M059J (cell line): ENCODE measurements at regions not wholly inside any gene's neighbourhood (a gene's known extent, or its start where the extent isn't known, plus 50 kb on each side); places are given as distances from the start of the nearest gene placed in this dataset.

Source experiments
- DNase-seq: peaks from one replicate; pipeline ENCODE4 v3.0.0-alpha.2; 2012; ENCODE audit warnings: low read depth

DNA sequence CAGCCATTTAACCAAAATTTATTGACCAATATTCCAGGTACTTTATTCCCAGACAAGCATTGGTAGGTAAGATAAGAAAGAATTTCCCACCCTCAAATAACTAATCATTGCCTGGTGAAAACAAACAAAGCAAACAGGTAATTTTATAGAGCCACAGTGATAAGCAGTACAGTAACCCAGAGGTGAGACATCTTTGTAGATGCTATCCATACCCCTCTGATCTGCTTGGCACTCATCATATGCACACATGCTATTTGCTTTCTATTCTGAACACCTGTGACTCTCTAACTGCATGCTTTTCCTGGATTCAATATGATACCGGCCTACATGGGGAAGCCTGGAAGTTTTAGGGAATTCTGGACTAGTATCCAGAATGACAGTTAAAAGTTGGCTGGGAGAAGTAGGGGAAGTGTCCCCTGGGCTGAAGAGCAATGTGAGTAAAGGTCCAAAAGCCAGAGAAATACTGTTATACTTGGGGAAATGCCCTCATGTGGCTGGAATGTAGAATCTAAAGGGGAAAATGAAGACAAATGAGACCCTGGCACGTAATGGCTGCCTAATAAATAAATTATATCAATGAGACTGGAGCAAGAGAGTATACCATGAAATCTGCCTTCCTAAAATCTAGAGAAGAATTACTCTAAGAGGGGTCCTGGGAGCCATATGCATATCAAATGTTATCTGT lies 243.8 kb upstream of the ADAMTSL1 start:
- no peak for DNase-seq

DNA sequence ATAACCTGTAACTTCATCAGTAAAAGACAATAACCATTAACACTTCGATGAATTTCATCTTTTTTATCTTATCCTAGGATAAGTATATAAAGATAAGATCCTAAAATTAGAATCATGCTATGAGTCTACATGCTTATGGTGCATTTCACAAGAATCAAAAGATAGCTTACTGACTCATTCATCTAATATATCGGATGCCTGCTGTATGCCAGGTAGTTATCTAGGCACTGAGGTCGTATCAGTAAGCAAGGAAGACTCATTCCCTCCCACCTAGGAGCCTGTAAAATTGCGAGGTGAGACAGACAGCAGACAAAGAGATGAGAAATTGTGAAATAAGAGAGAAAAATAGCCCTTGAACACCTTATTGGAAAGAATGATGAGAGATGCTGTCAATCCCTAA lies 240.6 kb upstream of the ADAMTSL1 start:
- DNase-seq: no peak

DNA sequence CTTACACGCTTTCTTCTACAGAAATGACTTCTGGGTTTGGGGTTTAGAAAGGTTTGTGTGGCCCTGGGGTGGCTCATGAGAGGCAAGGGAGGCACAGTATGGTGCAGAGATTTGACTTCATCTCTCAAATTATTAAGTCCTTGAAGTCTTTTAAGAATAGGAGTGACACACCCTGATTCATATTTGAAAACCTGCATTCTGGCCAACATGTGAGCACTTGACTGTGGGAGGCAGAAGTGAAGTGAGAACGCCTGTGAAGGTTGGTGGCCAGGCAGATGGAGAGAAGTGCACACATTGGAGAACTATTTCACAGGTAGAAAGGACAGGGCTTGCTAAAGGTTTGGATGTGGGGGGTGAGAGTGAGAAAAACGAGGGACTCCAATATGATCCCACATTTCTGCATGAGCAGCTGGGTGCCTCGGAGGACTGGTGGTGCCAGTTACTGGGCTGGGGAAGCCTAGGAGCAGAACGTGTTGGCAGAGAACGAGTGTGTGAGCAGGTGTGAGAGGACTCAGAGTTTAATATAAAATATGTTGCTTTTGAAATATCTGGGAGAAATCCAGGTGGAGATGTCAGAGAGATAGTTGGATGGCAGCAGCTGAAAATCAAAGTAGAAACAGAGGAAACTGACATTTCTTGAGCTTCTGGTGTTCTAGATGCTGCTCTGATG lies 240.0 kb upstream of the ADAMTSL1 start:
- DNase-seq: no peak

DNA sequence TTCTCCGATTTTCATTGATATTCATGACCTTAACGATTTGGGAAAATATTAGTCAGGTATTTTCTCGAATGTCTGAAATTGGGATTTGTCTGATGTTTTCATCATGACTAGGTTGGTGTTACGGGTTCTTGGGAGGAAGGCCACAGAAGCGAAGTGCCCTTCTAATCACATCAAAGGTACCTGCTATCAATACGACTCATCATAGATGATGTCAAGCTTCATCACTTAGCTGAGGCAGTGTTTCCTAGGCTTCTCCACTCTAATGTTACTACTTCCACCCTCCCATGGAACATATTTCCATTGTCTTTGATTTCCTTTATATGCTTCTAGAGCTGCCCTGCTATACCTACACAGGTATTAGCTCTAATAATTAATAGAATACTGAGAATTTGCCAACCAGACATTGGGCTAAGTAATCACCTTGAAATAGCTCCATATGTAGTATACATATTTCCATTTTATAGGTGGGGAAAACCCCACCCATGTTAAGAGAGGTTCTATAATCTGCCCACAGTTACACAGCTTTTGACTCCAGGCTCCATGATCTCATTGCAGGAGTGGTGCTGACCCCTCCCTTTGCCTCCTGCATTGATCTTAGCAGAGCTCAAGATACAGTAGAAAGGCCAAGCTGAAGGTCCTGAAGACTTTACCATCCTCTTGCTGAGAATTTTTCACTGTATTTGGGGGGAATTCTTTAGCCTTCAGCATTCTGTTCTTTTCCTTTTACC lies 238.6 kb upstream of the ADAMTSL1 start:
- DNase-seq: no peak

DNA sequence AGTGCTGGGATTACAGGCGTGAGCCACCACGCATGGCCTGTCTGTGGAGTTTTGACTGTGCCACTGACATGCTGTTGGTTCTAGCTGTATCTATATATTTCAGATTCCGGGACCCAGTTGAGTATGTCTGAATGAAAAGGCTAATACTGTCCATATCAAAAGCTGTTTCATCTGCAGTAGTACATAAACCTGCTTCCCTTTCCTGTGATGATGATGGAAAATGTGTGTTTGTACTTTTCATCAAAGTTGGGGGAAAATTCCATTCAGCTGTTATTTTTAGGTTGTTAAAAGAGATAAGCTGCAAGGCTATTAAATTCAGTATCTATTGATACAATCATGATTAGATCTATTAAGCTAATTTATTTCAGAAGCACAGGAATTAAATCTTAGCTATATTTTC lies 237.6 kb upstream of the ADAMTSL1 start:
- DNase-seq: no peak

DNA sequence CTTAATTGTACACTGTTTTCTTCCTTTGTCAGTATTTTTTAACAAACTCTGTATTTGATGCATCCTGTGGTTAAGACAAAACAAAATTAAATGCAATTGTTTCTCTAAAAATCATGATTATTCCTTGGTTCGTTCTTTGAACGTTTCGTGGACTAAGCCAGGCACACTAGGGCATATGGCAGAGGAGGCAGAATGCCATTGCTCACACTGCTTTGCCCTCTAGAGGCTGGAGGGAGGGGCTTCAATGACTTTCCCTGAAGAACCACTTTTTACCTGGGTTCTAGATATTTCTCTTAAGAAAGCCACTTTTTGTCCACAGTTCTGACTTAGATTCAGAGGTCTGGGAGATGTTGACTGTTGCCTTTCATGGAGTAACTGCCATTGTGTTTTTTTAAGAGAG lies 236.2 kb upstream of the ADAMTSL1 start:
- no peak for DNase-seq

GRCh38 chr9:18238254-18238653 lies 235.7 kb upstream of the ADAMTSL1 start:
- DNase-seq: peak; percentile 83

DNA sequence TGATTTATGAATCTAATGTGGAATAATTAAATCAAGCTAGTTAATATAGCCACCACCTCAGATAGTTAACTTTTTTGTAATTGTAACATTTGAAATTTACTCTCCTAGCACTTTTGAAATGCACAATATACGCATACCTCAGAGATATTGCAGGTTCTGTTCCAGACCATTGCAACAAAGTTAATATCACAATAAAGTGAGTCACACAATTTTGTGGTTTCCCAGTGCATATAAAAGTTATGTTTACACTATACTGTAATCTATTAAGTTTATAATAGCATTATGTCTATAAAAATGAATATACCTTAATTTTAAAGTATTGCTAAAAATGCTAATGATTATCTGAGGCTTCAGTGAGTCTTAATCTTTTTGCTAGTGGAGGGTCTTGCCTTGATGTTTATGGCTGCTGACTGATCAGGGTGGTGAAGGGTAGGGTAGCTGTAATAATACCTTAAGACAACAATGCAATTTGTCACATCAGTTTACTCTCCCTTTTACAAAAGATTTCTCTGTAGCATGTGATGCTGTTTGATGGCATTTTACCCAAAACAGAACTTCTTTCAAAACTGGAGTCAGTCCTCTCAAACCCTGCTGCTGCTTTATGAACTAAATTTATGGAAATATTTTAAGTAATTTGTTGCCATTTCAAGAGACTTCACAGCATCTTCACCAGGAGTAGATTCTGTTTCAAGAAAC lies 235.1 kb upstream of the ADAMTSL1 start:
- DNase-seq: peak; percentile 66

DNA sequence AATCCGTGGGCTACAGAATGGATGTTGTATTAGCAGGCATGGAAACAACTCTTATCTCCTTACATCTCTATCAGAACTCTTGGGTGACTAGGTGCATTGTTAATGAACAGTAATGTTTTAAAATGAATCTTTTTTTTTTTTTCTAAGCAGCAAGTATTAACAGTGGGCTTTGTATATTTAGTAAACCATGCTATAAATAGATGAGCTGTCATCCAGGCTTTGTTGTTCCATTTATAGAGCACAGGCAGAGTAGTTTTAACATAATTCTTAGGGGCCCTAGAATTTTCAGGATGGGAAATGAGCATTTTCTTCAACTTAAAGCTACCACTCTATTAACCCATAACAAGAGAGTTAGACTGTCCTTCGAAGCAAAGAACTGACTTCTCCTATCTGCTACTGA lies 233.7 kb upstream of the ADAMTSL1 start:
- DNase-seq: no peak

- DNase-seq: no peak
These were observed 228.0 kb upstream of the ADAMTSL1 start for GRCh38 chr9:18245911-18246310.

DNA sequence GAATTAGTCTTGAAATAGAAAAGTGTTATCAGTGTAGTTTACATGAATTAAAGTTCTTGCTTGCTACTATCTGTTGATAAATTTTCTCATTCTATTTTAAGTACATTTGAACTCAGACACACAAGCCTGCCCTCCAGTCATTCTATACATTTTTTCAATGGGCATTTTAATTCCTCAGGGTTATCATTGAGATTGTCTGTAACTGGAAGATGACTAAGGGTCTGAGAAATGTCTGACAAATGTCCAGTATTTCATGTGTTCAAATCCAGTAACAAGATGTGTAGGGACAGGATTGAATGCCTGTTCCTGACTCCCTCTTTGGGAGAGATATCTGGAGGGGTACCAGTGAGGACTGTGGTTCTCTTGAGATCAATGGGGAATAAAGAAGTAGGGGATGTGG lies 223.9 kb upstream of the ADAMTSL1 start:
- no peak for DNase-seq

DNA sequence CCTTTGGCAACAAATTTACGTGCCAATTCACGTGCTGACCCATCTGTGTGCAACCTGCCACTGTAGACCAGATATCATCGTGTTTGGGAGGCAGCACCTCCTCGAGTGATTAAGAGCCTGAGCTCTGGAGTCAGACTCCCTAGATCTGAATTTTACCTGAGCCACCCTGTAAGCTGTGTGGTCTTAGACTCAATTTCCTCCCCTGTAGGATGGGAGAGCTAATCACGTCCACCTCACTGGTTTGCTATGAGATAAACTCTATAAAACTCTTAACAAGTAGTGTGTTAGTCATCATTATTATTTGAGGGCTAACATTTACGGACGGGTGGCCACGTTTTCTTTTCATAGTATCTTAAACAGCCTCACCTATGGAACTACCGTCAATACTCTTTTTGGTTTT lies 220.0 kb upstream of the ADAMTSL1 start:
- peak; percentile 11 for DNase-seq

- peak; percentile 73 for DNase-seq
These were observed 218.8 kb upstream of the ADAMTSL1 start for GRCh38 chr9:18255158-18255629.

- no peak for DNase-seq
These were observed 218.2 kb upstream of the ADAMTSL1 start for GRCh38 chr9:18255747-18256146.

DNA sequence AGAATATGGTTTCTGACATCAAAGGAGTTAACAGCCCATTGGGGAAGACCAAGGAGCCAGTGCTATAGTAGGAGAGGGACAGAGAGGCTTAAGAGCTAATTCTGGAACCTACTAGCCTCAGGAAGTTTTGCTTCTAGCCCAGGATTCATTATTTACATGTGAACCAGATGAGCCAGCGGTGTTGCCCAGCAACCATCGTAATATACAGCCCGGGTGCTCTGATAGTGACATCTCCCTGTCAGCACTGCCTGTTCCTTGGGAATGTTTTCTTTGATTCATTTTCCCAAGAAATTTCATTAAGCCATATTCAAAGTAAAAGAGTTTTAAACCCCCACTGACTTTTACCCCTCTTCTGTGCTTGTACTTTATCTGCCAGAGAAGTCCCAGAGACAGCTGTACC lies 217.4 kb upstream of the ADAMTSL1 start:
- peak; percentile 64 for DNase-seq

GRCh38 chr9:18260521-18260920 lies 213.4 kb upstream of the ADAMTSL1 start:
- peak; percentile 95 for DNase-seq

- DNase-seq: no peak
These were observed 212.8 kb upstream of the ADAMTSL1 start for GRCh38 chr9:18261181-18261580.

DNA sequence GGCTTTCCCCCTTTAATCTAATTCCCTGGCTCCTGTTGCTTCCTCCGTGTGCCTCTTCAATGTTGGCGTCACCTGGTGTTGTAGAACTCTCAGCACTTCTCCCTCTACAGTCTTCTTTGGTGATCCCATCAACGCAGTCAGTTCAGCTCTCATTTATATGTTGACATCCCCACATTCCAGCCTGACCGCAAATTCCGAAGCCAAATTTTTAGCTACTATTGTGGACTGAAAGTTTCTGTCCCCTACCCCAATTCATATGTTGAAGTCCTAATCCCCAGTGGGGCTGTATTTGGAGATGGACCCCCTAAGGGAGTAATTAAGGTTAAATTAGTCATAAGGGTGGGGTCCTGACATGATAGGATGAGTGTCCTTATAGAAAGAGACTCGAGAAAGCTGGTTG lies 210.6 kb upstream of the ADAMTSL1 start:
- no peak for DNase-seq

DNA sequence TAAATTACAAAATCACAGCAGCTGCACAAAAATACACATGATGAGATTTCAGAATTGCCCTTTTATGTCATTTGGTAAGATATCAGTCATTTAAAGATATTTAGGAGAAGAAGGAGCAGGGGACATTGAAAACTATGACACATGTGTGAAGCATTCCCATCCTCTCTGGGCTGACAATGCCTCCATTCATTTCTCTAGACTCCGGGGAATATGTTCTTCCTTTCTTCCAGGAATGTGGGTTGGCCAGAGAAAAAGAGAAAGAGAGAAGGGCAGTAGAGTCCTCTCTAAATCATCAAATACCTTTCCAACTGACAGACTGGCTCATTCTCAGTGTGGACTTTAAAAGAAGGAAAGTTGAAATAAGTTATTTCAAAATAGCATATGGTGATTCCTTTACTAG lies 205.6 kb upstream of the ADAMTSL1 start:
- DNase-seq: peak; percentile 86

DNA sequence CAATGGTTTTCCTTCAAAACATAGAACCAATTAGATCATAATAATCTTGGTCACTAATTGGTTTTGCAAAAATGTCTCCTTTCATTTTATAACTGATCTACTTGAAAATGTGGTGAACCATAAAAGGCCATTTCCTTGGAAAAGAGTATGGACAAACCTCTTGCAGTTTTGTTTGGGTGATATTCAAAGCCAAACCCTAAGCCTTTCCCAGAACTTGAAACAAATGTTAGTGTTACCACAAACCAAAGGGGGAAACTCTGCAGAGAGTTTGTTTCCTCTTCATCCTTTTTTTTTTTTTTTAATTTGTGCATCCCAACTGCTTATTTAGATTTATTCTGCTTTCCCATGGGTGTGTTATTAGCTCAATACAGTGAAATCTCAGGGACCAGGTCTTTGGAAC lies 204.4 kb upstream of the ADAMTSL1 start:
- no peak for DNase-seq

DNA sequence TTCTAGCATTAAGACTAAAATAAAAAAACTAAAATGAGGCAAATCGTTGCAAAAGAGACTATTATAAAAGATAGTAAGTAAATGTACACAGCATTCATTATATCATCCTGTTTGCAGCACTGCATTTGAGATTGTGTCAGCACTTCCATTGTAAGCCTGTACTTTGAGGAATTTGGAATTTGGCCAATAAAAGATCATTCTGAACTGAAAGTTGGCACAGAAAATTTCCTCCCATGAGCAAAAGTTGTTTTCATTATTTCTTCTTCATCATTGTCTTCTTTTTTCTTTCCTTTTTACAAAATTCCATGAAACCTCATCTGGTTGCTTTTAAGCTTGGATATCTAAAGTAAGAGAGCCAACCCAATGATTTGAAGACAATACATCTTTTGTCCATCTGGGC lies 199.3 kb upstream of the ADAMTSL1 start:
- DNase-seq: peak; percentile 25

DNA sequence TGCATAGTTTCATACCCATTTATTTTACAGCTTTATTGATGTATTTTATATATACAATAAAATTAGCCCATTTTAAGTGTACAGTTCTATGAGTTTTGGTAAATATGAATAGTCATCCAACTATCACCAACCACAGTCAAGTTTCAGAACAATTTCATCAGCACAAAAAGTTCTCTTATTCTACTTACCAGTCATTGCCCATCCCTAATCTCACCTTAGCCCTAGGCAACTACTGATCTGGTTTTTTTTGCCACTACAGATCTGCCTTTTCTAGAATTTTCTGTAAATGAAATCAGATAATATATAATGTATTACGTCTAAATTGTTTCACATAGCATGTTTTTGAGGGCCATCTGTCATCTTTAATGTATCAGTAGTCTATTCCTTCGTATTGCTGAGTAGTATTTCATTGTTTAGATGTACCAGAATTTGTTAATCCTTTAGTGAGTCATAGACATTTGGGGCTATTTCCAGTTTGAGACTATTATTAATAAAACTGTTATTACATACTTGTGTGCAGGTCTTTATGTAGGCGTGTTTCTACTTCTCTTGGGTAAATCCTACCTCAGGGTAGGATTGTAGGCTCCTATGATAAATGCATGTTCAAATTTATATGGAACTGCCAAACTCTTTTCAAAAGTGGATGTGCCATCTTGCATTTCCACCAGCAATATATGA lies 198.5 kb upstream of the ADAMTSL1 start:
- no peak for DNase-seq
